Endodermal cell (in vitro differentiated cells): ENCODE measurements at regions not wholly inside any gene's neighbourhood (a gene's known extent, or its start where the extent isn't known, plus 50 kb on each side); places are given as distances from the start of the nearest gene placed in this dataset.
A peak's percentile ranks its signal among the peaks of the same experiment; 100 is the strongest.

ENCODE experiments used
- DNase-seq: peaks from one replicate; pipeline ENCODE4 v3.0.0-alpha.2; 2017
- H3K27ac ChIP-seq: 2 replicates; pipeline ENCODE4 v1.5.1; 2013; ENCODE audit warnings: mild to moderate bottlenecking, low read depth, low read length, moderate library complexity
- H3K27me3 ChIP-seq: 2 replicates; pipeline ENCODE4 v1.6.1; 2013; ENCODE audit warnings: mild to moderate bottlenecking, low read length, moderate library complexity; ENCODE audit not compliant: insufficient read depth, control insufficient read depth, poor library complexity, severe bottlenecking
- H3K36me3 ChIP-seq: 2 replicates; pipeline ENCODE4 v1.7.0; 2013; ENCODE audit warnings: mild to moderate bottlenecking, low read length, moderate library complexity; ENCODE audit not compliant: control insufficient read depth, insufficient read depth
- H3K4me1 ChIP-seq: one replicate; pipeline ENCODE4 v1.7.0; 2013; ENCODE audit warnings: low read length; ENCODE audit not compliant: control insufficient read depth, insufficient read depth
- H3K4me3 ChIP-seq: 2 replicates; pipeline ENCODE4 v1.5.1; 2013; ENCODE audit warnings: mild to moderate bottlenecking, low read length, moderate library complexity
- H3K9ac ChIP-seq: 2 replicates; pipeline ENCODE4 v1.6.1; 2013; ENCODE audit warnings: mild to moderate bottlenecking, low read length, moderate library complexity; ENCODE audit not compliant: poor library complexity, severe bottlenecking; ENCODE audit errors: extremely low read depth
- H3K9me3 ChIP-seq: 2 replicates; pipeline ENCODE4 v1.6.1; 2013; ENCODE audit warnings: mild to moderate bottlenecking, low read length, moderate library complexity; ENCODE audit not compliant: control insufficient read depth
- H3K27ac Mint-ChIP-seq: 2 replicates; pipeline ENCODE4 v1.8.0; 2020; ENCODE audit warnings: mixed read lengths
- H3K27me3 Mint-ChIP-seq: 2 replicates; pipeline ENCODE4 v1.8.0; 2021; ENCODE audit warnings: mild to moderate bottlenecking, mixed read lengths; ENCODE audit not compliant: insufficient read depth
- H3K36me3 Mint-ChIP-seq: 2 replicates; pipeline ENCODE4 v1.8.0; 2020; ENCODE audit warnings: low read depth, mixed read lengths
- H3K4me1 Mint-ChIP-seq: 2 replicates; pipeline ENCODE4 v1.8.0; 2020; ENCODE audit warnings: mixed read lengths
- H3K4me3 Mint-ChIP-seq: 2 replicates; pipeline ENCODE4 v1.8.0; 2020; ENCODE audit warnings: mild to moderate bottlenecking, moderate library complexity, mixed read lengths
- H3K9me3 Mint-ChIP-seq: 2 replicates; pipeline ENCODE4 v1.8.0; 2020; ENCODE audit warnings: mild to moderate bottlenecking, mixed read lengths
- CTCF ChIP-seq: fragments of 200-600 bp; sonication (generic); conservative IDR thresholded peaks from 2 replicates; pipeline ENCODE4 v1.5.0; 2021; ENCODE audit warnings: antibody characterized with exemption, mild to moderate bottlenecking
- WGBS, 2 experiments: methylation state at CpG; one replicate each; pipeline versions ENCODE4 v1.1.5 to v1.1.7; 2013; ENCODE audit warnings: missing lambda C conversion rate in 2 of 2, mixed read lengths in 1 of 2; ENCODE audit not compliant: insufficient coverage in 1 of 2, insufficient read length in 1 of 2; 5-methylcytosine and 5-hydroxymethylcytosine counted together

DNA sequence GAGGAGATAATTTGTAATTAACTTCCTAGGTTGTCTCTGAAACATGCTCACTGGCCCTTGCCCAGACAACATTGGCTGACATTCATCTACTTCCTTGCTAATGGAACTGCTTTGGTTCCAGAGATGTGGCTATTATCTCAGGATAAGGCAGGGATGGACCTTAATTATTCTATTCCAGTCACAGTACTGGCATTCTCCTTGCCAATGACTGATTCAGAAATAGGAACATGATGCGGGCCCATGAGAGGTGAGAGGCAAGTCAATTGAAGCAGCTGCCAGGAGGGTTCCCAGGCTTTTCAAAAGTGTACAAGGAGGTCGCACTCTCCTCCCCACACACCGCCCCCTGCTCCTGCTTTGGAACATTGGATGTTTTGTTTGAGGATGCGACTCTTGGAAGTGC, 109.6 kb upstream of the DGKB start:
- no peak overlapping the region for H3K27ac Mint-ChIP-seq
- no peak overlapping the region for H3K27ac ChIP-seq
- no peak overlapping the region for H3K4me3 Mint-ChIP-seq
- H3K4me1 Mint-ChIP-seq = peaks cover 31% of the 10 kb centered on the region
- no peaks in the 10 kb centered on the region for H3K4me1 ChIP-seq
- H3K9me3 ChIP-seq = peaks cover 1% of the 10 kb centered on the region
- TF ChIP-seq CTCF = no peak
- no peaks in the 10 kb centered on the region for H3K36me3 ChIP-seq
- 90 to 97% methylated on average over 2 to 4 of the region's 4 CpGs for WGBS, 2 experiments
- H3K36me3 Mint-ChIP-seq = no peaks in the 10 kb centered on the region
- H3K4me3 ChIP-seq = no peak overlapping the region
- no peaks in the 10 kb centered on the region for H3K9me3 Mint-ChIP-seq
- no peak overlapping the region for H3K9ac ChIP-seq
- no peaks in the 10 kb centered on the region for H3K27me3 ChIP-seq
- no peak for DNase-seq
- no peaks in the 10 kb centered on the region for H3K27me3 Mint-ChIP-seq

DNA sequence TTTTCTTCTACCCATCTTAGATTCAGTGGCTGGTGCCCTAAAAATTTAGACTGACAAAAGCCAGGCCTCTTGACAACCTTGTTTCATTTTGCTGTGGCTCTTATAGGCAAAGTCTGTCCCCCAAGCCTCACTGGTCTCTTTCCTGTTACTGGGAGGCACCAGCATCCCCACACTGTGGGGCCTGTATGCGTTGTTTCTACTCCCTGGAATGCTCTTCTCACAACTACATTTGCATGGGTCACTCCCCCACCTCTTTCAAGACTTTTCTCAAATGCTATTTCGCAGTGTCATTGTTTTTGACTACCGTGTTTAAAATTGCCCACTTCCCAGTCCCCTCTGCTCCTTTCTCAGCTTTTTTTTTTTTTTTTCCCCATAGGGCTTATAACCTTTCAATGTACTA, 108.7 kb upstream of the DGKB start:
- H3K27ac ChIP-seq = no peak overlapping the region

GRCh38 chr7:15007507-15007906, 105.0 kb upstream of the DGKB start:
- 73 to 81% methylated on average over 5 of the region's 5 CpGs for WGBS, 2 experiments
- Histone ChIP-seq H3K4me1 (peaks cover 3% of the 10 kb centered on the region), H3K9ac (no peak overlapping the region), H3K4me3 (no peak overlapping the region), H3K27ac (no peak overlapping the region), H3K9me3 (no peaks in the 10 kb centered on the region), H3K36me3 (no peaks in the 10 kb centered on the region), H3K27me3 (no peaks in the 10 kb centered on the region)
- TF ChIP-seq CTCF = peak; percentile 78
- H3K4me1 Mint-ChIP-seq = peaks cover 17% of the 10 kb centered on the region
- DNase-seq = peak; percentile 78
- H3K27me3 Mint-ChIP-seq = no peaks in the 10 kb centered on the region
- no peak overlapping the region for H3K27ac Mint-ChIP-seq
- H3K4me3 Mint-ChIP-seq = no peak overlapping the region
- H3K9me3 Mint-ChIP-seq = no peaks in the 10 kb centered on the region
- H3K36me3 Mint-ChIP-seq = no peaks in the 10 kb centered on the region

More for the DNA sequence above, 108.7 kb upstream of the DGKB start:
- Histone ChIP-seq H3K4me3 (no peak overlapping the region), H3K36me3 (no peaks in the 10 kb centered on the region), H3K4me1 (no peaks in the 10 kb centered on the region), H3K9ac (no peak overlapping the region), H3K9me3 (no peaks in the 10 kb centered on the region), H3K27me3 (no peaks in the 10 kb centered on the region)
- H3K36me3 Mint-ChIP-seq = no peaks in the 10 kb centered on the region
- peak; percentile 60 for DNase-seq
- no peaks in the 10 kb centered on the region for H3K9me3 Mint-ChIP-seq
- H3K27ac Mint-ChIP-seq = peak overlapping the region; percentile 63
- no peaks in the 10 kb centered on the region for H3K27me3 Mint-ChIP-seq
- 56 to 68% methylated on average over 3 of the region's 3 CpGs for WGBS, 2 experiments
- no peak overlapping the region for H3K4me3 Mint-ChIP-seq
- peaks cover 24% of the 10 kb centered on the region for H3K4me1 Mint-ChIP-seq
- no peak for TF ChIP-seq CTCF
